ENCODE measurements at regions not wholly inside any gene's neighbourhood (a gene's known extent, or its start where the extent isn't known, plus 50 kb on each side); places are given as distances from the start of the nearest gene placed in this dataset.

DNA sequence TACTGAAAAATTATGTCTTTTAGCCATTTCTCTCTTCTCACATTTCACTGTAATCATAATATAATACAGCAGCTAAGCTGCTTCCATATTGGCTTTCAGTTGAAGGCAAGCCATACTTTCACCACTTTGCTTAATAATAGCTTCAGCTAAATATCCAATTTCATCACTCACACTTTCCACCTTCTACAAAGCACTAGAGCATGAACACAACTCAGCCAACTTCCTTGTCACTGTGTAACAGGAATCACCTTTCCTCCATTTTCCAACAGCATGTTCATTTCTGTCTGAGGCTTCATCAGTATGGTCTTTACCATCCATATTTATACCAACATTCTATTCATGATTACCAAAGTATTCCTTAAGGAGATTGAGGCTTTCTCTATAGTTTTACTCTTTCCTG, 219.8 kb upstream of the CTSO start:
- Histone ChIP-seq H3K36me3 (no peaks in the 10 kb centered on the region), H3K27me3 (no peaks in the 10 kb centered on the region), H3K4me1 (peaks cover 5% of the 10 kb centered on the region), H3K27ac (no peak overlapping the region), H3K4me3 (no peak overlapping the region), H3K9me3 (no peaks in the 10 kb centered on the region)
- DNase-seq (ENCODE audit: low spot score in 2 of 2): no peak
- TF ChIP-seq, protein P1, sequence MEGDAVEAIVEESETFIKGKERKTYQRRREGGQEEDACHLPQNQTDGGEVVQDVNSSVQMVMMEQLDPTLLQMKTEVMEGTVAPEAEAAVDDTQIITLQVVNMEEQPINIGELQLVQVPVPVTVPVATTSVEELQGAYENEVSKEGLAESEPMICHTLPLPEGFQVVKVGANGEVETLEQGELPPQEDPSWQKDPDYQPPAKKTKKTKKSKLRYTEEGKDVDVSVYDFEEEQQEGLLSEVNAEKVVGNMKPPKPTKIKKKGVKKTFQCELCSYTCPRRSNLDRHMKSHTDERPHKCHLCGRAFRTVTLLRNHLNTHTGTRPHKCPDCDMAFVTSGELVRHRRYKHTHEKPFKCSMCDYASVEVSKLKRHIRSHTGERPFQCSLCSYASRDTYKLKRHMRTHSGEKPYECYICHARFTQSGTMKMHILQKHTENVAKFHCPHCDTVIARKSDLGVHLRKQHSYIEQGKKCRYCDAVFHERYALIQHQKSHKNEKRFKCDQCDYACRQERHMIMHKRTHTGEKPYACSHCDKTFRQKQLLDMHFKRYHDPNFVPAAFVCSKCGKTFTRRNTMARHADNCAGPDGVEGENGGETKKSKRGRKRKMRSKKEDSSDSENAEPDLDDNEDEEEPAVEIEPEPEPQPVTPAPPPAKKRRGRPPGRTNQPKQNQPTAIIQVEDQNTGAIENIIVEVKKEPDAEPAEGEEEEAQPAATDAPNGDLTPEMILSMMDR (IDR thresholded peaks at IDR 0.05): no peak
- TF ChIP-seq EP300 (IDR thresholded peaks at IDR 0.05) (no peak), POLR2A (IDR thresholded peaks at IDR 0.05) (no peak), POLR2AphosphoS5 (IDR thresholded peaks at IDR 0.05) (no peak)

DNA sequence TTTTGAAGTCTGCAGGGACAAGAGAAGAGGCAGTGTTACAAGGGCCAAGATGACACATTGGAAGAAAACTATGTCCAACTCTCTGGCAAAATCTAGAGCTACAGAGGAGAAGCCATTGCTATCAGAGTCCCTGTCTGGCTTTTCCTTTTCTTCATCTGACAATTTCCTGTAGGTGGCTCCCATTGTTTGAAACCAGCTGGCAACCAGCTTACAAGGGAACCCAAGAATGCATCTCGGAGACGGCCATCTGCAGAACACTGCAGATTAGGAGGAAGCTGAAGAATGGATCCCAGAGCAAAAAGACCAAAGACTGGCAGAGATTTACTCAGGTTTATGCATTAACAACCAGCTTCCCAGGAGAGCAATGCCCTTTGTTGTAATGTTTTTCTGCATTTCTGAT, 216.2 kb upstream of the CTSO start:
- Histone ChIP-seq H3K27ac (no peak overlapping the region), H3K4me1 (peaks cover 5% of the 10 kb centered on the region), H3K4me3 (no peak overlapping the region), H3K36me3 (no peaks in the 10 kb centered on the region), H3K27me3 (no peaks in the 10 kb centered on the region), H3K9me3 (no peaks in the 10 kb centered on the region)
- DNase-seq (ENCODE audit: low spot score in 2 of 2): no peak
- TF ChIP-seq EP300 (IDR thresholded peaks at IDR 0.05) (no peak), POLR2AphosphoS5 (IDR thresholded peaks at IDR 0.05) (no peak), POLR2A (IDR thresholded peaks at IDR 0.05) (no peak)
- TF ChIP-seq, protein P1 (IDR thresholded peaks at IDR 0.05): no peak
- WGBS: 79% methylated on average over 2 of the region's 2 CpGs

DNA sequence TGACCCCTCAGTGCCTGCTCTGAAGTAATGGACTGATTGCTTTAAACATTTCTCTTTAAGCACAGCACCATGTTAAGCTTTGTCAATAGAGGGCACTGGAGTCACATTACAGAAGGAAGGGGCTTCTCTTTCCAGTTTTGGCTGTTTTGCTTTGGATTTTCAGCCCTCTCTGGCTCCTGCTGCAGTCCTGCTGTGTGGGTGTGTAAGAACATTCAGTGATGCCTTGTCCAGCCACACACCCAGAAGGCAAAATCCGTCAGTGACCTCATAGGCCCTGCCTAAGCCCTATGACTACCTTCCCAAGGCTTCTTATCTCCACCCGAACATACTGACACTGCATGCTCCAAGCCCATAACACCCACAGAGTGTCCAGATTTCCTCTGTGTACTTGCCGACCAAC, 215.3 kb upstream of the CTSO start:
- Histone ChIP-seq H3K36me3 (no peaks in the 10 kb centered on the region), H3K27ac (peak overlapping the region; percentile 66), H3K27me3 (no peaks in the 10 kb centered on the region), H3K4me3 (no peak overlapping the region), H3K9me3 (no peaks in the 10 kb centered on the region), H3K4me1 (peaks cover 5% of the 10 kb centered on the region)
- 31% methylated on average over 3 of the region's 3 CpGs for WGBS
- no peak for DNase-seq (ENCODE audit: low spot score in 2 of 2)
- TF ChIP-seq, protein P1 (IDR thresholded peaks at IDR 0.05): peak in 1 of 2 donors; percentile 23
- TF ChIP-seq POLR2A (IDR thresholded peaks at IDR 0.05) (no peak), POLR2AphosphoS5 (IDR thresholded peaks at IDR 0.05) (peak in 1 of 3 donors; percentile 30)

DNA sequence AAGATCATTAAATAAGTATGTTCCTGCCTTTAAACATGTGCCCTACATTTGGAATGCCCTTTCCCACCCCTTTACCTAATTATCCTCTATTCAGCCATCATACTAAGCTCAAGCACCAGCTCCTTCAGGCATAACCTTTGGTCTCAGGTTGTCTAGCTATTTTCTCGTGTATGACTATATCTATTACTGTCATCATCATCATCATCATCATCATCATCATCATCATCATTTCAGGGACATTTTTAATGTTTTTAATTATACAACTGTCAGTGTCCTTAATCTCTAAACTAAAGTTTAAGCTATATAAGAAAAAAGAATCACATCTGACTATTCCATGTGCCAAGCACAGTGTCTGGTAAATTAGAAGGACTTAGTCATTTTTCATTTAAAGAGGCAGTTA, 214.6 kb upstream of the CTSO start:
- Histone ChIP-seq H3K36me3 (no peaks in the 10 kb centered on the region), H3K4me1 (peaks cover 5% of the 10 kb centered on the region), H3K27ac (no peak overlapping the region), H3K4me3 (no peak overlapping the region), H3K9me3 (no peaks in the 10 kb centered on the region), H3K27me3 (no peaks in the 10 kb centered on the region)
- TF ChIP-seq, protein P1 (IDR thresholded peaks at IDR 0.05): no peak
- no peak for DNase-seq (ENCODE audit: low spot score in 2 of 2)
- WGBS: 58% methylated on average over 1 of the region's 1 CpG

DNA sequence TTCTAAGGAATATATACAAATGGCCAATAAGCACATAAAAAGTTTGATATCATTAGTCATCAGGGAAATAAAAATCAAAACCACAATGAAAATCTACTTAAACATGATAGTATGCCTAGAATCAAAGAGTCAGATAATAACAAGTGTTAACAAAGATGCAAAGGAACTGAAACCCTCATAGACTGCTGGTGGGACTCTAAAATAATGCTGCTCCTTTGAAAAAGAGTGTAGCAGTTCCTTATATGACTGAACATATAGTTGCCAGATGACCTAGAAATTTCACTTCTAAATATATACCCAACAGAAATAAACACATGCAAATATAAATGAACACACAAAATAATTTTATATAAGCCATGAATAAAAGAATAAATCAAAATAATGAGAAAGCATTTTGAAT, 205.1 kb upstream of the CTSO start:
- TF ChIP-seq POLR2A (IDR thresholded peaks at IDR 0.05) (no peak), POLR2AphosphoS5 (IDR thresholded peaks at IDR 0.05) (no peak), EP300 (IDR thresholded peaks at IDR 0.05) (no peak)
- TF ChIP-seq, protein P1 (IDR thresholded peaks at IDR 0.05): no peak
- Histone ChIP-seq H3K4me3 (no peak overlapping the region), H3K9me3 (no peaks in the 10 kb centered on the region), H3K27ac (no peak overlapping the region), H3K27me3 (no peaks in the 10 kb centered on the region), H3K36me3 (no peaks in the 10 kb centered on the region), H3K4me1 (no peaks in the 10 kb centered on the region)
- DNase-seq (ENCODE audit: low spot score in 2 of 2): no peak

Data from suprapubic skin (tissue), 4 donors.